ENCODE measurements at regions not wholly inside any gene's neighbourhood (a gene's known extent, or its start where the extent isn't known, plus 50 kb on each side); places are given as distances from the start of the nearest gene placed in this dataset.
"Not testable (repeated sequence)": the region's sequence is repeated elsewhere in the genome, so short reads cannot be mapped to it uniquely, and the experiment has no call there.

DNA sequence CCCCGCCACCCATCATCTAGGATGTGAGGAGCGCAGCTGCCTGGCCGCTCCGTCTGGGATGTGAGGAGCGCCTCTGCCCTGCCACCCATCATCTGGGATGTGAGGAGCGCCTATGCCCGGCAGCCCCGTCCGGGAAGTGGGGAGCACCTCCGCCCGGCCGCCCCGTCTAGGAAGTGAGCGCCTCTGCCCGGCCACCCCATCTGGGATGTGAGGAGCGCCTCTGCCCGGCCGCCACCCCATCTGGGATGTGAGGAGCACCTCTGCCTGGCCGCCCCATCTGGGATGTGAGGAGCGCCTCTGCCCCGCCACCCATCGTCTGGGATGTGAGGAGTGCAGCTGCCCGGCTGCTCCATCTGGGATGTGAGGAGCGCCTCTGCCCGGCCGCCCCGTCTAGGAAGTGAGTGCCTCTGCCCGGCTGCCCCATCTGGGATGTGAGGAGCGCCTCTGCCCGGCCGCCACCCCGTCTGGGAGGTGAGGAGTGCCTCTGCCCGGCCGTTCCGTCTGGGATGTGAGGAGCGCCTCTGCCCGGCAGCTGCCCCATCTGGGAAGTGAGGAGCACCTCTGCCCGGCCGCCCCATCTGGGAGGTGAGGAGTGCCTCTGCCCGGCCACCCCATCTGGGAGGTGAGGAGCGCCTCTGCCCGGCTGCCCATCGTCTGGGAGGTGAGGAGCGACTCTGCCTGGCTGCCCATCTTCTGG lies 1086.5 kb downstream of the TYW1 start:
- peaks cover 12% of the 10 kb centered on the region for H3K9me3 ChIP-seq (ENCODE audit: control insufficient read depth, insufficient read depth, low read length)
- 95% methylated on average over 44 of the region's 44 CpGs for WGBS (ENCODE audit: insufficient coverage)
- H3K4me3 ChIP-seq (ENCODE audit: low read length); H3K27ac Mint-ChIP-seq; H3K27me3 Mint-ChIP-seq (ENCODE audit: low read depth in 2 of 2); H3K4me3 Mint-ChIP-seq; H3K27me3 ChIP-seq (ENCODE audit: control insufficient read depth, insufficient read depth, low read length); DNase-seq; H3K36me3 ChIP-seq (ENCODE audit: control insufficient read depth, insufficient read depth, low read length); intact Hi-C loops (cut with micrococcal nuclease); H3K4me1 Mint-ChIP-seq; H3K4me1 ChIP-seq (ENCODE audit: control insufficient read depth, insufficient read depth, low read length); ATAC-seq; H3K27ac ChIP-seq (ENCODE audit: low read length); H3K36me3 Mint-ChIP-seq: not testable (repeated sequence)
- peaks cover 13 to 25% of the 10 kb centered on the region in 2 donors for H3K9me3 Mint-ChIP-seq

DNA sequence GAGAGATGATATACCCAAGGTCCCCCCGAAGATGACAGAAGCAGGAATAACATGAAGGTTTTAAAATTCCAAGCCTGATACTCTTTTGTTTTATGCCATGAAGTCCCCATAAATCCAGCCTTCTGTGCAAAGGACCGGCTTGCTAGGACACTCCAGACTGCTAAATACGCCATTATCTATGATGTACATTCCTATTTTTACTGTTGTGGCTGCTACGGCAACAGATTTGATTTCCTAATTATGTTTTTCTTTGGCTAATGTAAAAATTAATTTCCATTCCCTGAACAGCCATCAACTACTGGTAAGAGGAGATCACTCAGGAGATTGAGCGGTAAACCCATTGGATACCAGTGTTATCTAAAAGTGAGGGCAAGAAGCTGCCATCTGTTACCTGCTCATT lies 1090.8 kb downstream of the TYW1 start:
- Mint-ChIP-seq H3K9me3 (peaks cover 11 to 14% of the 10 kb centered on the region in 2 donors), H3K27ac (no peak overlapping the region), H3K36me3 (no peaks in the 10 kb centered on the region), H3K4me3 (no peak overlapping the region), H3K4me1 (no peaks in the 10 kb centered on the region), H3K27me3 (ENCODE audit: low read depth in 2 of 2) (no peaks in the 10 kb centered on the region)
- Histone ChIP-seq H3K27me3 (ENCODE audit: control insufficient read depth, insufficient read depth, low read length) (no peaks in the 10 kb centered on the region), H3K4me3 (ENCODE audit: low read length) (no peak overlapping the region), H3K27ac (ENCODE audit: low read length) (no peak overlapping the region), H3K4me1 (ENCODE audit: control insufficient read depth, insufficient read depth, low read length) (no peaks in the 10 kb centered on the region), H3K36me3 (ENCODE audit: control insufficient read depth, insufficient read depth, low read length) (no peaks in the 10 kb centered on the region), H3K9me3 (ENCODE audit: control insufficient read depth, insufficient read depth, low read length) (peaks cover 12% of the 10 kb centered on the region)
- WGBS (ENCODE audit: insufficient coverage): 99% methylated on average over 3 of the region's 5 CpGs
- intact Hi-C loops (cut with micrococcal nuclease): no loop called here
- no peak for ATAC-seq
- DNase-seq: no peak
- TF ChIP-seq, protein P1, sequence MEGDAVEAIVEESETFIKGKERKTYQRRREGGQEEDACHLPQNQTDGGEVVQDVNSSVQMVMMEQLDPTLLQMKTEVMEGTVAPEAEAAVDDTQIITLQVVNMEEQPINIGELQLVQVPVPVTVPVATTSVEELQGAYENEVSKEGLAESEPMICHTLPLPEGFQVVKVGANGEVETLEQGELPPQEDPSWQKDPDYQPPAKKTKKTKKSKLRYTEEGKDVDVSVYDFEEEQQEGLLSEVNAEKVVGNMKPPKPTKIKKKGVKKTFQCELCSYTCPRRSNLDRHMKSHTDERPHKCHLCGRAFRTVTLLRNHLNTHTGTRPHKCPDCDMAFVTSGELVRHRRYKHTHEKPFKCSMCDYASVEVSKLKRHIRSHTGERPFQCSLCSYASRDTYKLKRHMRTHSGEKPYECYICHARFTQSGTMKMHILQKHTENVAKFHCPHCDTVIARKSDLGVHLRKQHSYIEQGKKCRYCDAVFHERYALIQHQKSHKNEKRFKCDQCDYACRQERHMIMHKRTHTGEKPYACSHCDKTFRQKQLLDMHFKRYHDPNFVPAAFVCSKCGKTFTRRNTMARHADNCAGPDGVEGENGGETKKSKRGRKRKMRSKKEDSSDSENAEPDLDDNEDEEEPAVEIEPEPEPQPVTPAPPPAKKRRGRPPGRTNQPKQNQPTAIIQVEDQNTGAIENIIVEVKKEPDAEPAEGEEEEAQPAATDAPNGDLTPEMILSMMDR (IDR thresholded peaks at IDR 0.05): no peak

DNA sequence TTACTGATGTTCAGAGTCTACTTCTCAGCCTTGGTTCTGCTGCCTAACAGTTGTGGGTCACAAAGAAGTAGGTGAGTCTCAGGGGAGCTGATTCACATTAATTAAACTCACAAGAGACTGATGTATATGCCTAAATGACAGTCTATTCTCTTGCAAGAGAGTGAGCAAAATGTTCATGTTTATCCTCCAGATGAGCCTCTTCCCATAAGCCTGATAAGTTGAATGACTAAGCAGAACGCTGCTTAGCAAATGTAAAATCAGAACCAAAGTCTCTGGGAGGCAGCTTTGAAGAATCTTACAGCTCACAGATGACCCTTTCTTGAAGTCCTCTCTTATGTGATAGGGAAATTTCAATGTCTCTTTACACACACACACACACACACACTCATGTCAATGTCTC lies 1092.2 kb downstream of the TYW1 start:
- Histone ChIP-seq H3K27me3 (ENCODE audit: control insufficient read depth, insufficient read depth, low read length) (no peaks in the 10 kb centered on the region), H3K36me3 (ENCODE audit: control insufficient read depth, insufficient read depth, low read length) (no peaks in the 10 kb centered on the region), H3K9me3 (ENCODE audit: control insufficient read depth, insufficient read depth, low read length) (peaks cover 7% of the 10 kb centered on the region), H3K4me1 (ENCODE audit: control insufficient read depth, insufficient read depth, low read length) (no peaks in the 10 kb centered on the region), H3K27ac (ENCODE audit: low read length) (no peak overlapping the region), H3K4me3 (ENCODE audit: low read length) (no peak overlapping the region)
- ATAC-seq: no peak
- 100% methylated on average over 1 of the region's 1 CpG for WGBS (ENCODE audit: insufficient coverage)
- no peaks in the 10 kb centered on the region for H3K27me3 Mint-ChIP-seq (ENCODE audit: low read depth in 2 of 2)
- H3K4me3 Mint-ChIP-seq: no peak overlapping the region
- H3K27ac Mint-ChIP-seq: no peak overlapping the region
- no peaks in the 10 kb centered on the region for H3K36me3 Mint-ChIP-seq
- TF ChIP-seq, protein P1 (IDR thresholded peaks at IDR 0.05): no peak
- intact Hi-C loops (cut with micrococcal nuclease): no loop called here
- peaks cover 12 to 13% of the 10 kb centered on the region in 2 donors for H3K9me3 Mint-ChIP-seq
- H3K4me1 Mint-ChIP-seq: no peaks in the 10 kb centered on the region
- no peak for DNase-seq

DNA sequence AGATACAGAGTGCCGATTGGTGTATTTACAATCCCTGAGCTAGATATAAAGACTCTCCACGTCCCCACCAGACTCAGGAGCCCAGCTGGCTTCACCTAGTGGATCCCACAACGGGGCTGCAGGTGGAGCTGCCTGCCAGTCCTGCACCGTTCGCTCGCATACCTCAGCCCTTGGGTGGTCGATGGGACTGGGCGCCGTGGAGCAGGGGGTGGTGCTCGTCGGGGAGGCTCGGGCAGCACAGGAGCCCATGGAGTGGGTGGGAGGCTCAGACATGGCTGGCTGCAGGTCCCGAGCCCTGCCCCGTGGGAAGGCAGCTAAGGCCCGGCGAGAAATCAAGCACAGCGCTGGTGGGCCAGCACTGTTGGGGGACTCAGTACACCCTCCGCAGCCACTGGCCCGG lies 1093.6 kb downstream of the TYW1 start:
- intact Hi-C loops (cut with micrococcal nuclease); H3K4me3 Mint-ChIP-seq; DNase-seq; H3K36me3 Mint-ChIP-seq; H3K4me3 ChIP-seq (ENCODE audit: low read length); H3K27me3 ChIP-seq (ENCODE audit: control insufficient read depth, insufficient read depth, low read length); H3K36me3 ChIP-seq (ENCODE audit: control insufficient read depth, insufficient read depth, low read length); H3K27ac Mint-ChIP-seq; H3K27me3 Mint-ChIP-seq (ENCODE audit: low read depth in 2 of 2); H3K4me1 ChIP-seq (ENCODE audit: control insufficient read depth, insufficient read depth, low read length); H3K9me3 ChIP-seq (ENCODE audit: control insufficient read depth, insufficient read depth, low read length); H3K4me1 Mint-ChIP-seq; H3K27ac ChIP-seq (ENCODE audit: low read length); ATAC-seq: not testable (repeated sequence)
- H3K9me3 Mint-ChIP-seq: peaks cover 11 to 13% of the 10 kb centered on the region in 2 donors
- 91% methylated on average over 18 of the region's 19 CpGs for WGBS (ENCODE audit: insufficient coverage)

Data from natural killer cell (primary cell).